H1 (cell line): ENCODE measurements at regions not wholly inside any gene's neighbourhood (a gene's known extent, or its start where the extent isn't known, plus 50 kb on each side); places are given as distances from the start of the nearest gene placed in this dataset.

Experiments
- CTCF ChIA-PET: fragments of 300-600 bp; sonication (Branson Sonifier 250); formaldehyde crosslinking; loops from one replicate; lab custom pipeline; 2021; ENCODE audit not compliant: partially characterized antibody; lab: Charles Lee
- POLR2A ChIA-PET: fragments of 300-600 bp; sonication (Branson Sonifier 250); formaldehyde crosslinking; loops from one replicate; lab custom pipeline; 2021; ENCODE audit warnings: inconsistent platforms; ENCODE audit not compliant: partially characterized antibody; lab: Charles Lee
- DNase-seq, 2 experiments: peaks; one replicate each; pipeline versions ENCODE4 v3.0.0 to v3.0.0-alpha.2; 2010 to 2022; ENCODE audit warnings: low spot score in 2 of 2, low read depth in 1 of 2, mixed read lengths in 1 of 2
- FAIRE-seq: peaks from 2 replicates; lab custom pipeline; 2011; peaks lifted over from hg19 to GRCh38; lab: Jason Lieb, UNC
- H2AFZ ChIP-seq: 2 replicates; pipeline ENCODE4 v1.8.1; 2012; ENCODE audit warnings: low read length, inconsistent platforms
- H2AK5ac ChIP-seq: 2 replicates; pipeline ENCODE4 v1.6.1; 2013; ENCODE audit warnings: low read depth, low read length
- H2BK120ac ChIP-seq: replicated peaks from 2 replicates; pipeline ENCODE3; 2013; ENCODE audit warnings: low read depth, low read length, inconsistent platforms
- H2BK12ac ChIP-seq: 2 replicates; pipeline ENCODE4 v1.6.1; 2013; ENCODE audit warnings: low read depth, low read length
- H2BK15ac ChIP-seq: 2 replicates; pipeline ENCODE4 v1.6.1; 2013; ENCODE audit warnings: low read length
- H2BK20ac ChIP-seq: 2 replicates; pipeline ENCODE4 v1.6.1; 2013; ENCODE audit warnings: low read length
- H2BK5ac ChIP-seq: 2 replicates; pipeline ENCODE4 v1.6.1; 2013; ENCODE audit warnings: low read depth, low read length
- H3K14ac ChIP-seq: 2 replicates; pipeline ENCODE4 v1.6.1; 2013; ENCODE audit warnings: inconsistent platforms; ENCODE audit not compliant: insufficient read length
- H3K18ac ChIP-seq: 2 replicates; pipeline ENCODE4 v1.6.1; 2013; ENCODE audit warnings: low read length; ENCODE audit errors: extremely low read depth
- H3K23ac ChIP-seq: 2 replicates; pipeline ENCODE4 v1.6.1; 2013; ENCODE audit warnings: inconsistent platforms; ENCODE audit not compliant: insufficient read length
- H3K23me2 ChIP-seq: 2 replicates; pipeline ENCODE4 v1.6.1; 2013; ENCODE audit warnings: low read depth, low read length
- H3K27ac ChIP-seq: 2 replicates; pipeline ENCODE4 v1.6.1; 2011; ENCODE audit warnings: low read depth, low read length, inconsistent platforms
- H3K27me3 ChIP-seq, 4 experiments: replicated peaks in 1 of 4; 1 replicate in 1 of 4; 2 replicates in 3 of 4; pipeline versions ENCODE4 v1.6.1 to v1.8.1; 2011 to 2013; ENCODE audit warnings: low read length in 3 of 4, mild to moderate bottlenecking in 3 of 4, inconsistent platforms in 2 of 4, mixed read lengths in 2 of 4, moderate library complexity in 1 of 4; ENCODE audit not compliant: control insufficient read depth in 3 of 4, insufficient read depth in 3 of 4; ENCODE audit errors: extremely low read depth in 1 of 4
- H3K36me3 ChIP-seq, 4 experiments: 2 replicates each; pipeline versions ENCODE4 v1.6.1 to v1.8.1; 2011 to 2013; ENCODE audit warnings: mild to moderate bottlenecking in 4 of 4, low read length in 3 of 4, moderate library complexity in 2 of 4, control low read depth in 1 of 4, inconsistent platforms in 1 of 4; ENCODE audit not compliant: insufficient read depth in 4 of 4, control insufficient read depth in 2 of 4
- H3K4ac ChIP-seq: replicated peaks from 2 replicates; pipeline ENCODE3; 2013; ENCODE audit warnings: low read length, low read depth, mixed read lengths, inconsistent platforms; ENCODE audit not compliant: insufficient read length
- H3K4me1 ChIP-seq, 4 experiments: replicated peaks in 1 of 4; 1 replicate in 1 of 4; 2 replicates in 3 of 4; pipeline versions ENCODE4 v1.6.1 to v1.8.1; 2011 to 2013; ENCODE audit warnings: low read length in 3 of 4, inconsistent platforms in 2 of 4, mixed read lengths in 1 of 4; ENCODE audit not compliant: insufficient read depth in 4 of 4, control insufficient read depth in 3 of 4
- H3K4me2 ChIP-seq, 2 experiments: 2 replicates each; pipeline versions ENCODE4 v1.6.1 to v1.8.1; 2011 to 2013; ENCODE audit warnings: low read depth in 2 of 2, low read length in 2 of 2, control low read depth in 1 of 2, inconsistent platforms in 1 of 2, mild to moderate bottlenecking in 1 of 2; ENCODE audit not compliant: insufficient read depth in 1 of 2
- H3K4me3 ChIP-seq, 4 experiments: fragments of 200-600, 300-600 bp in 1 of 4; sonication (generic), shearing (Covaris generic), sonication (Bioruptor Twin) in 1 of 4; 2 replicates each; pipeline versions ENCODE4 v1.5.1 to v1.8.1; 2011 to 2016; ENCODE audit warnings: low read length in 4 of 4, low read depth in 3 of 4, control low read depth in 2 of 4, inconsistent platforms in 2 of 4, mild to moderate bottlenecking in 2 of 4, mixed read lengths in 1 of 4, moderate library complexity in 1 of 4; ENCODE audit not compliant: insufficient read depth in 2 of 4; ENCODE audit errors: extremely low read depth in 1 of 4
- H3K56ac ChIP-seq: replicated peaks from 2 replicates; pipeline ENCODE3; 2013; ENCODE audit warnings: low read depth, mild to moderate bottlenecking, mixed read lengths, low read length, inconsistent platforms; ENCODE audit not compliant: insufficient read length
- H3K79me1 ChIP-seq: 2 replicates; pipeline ENCODE4 v1.6.1; 2013; ENCODE audit warnings: low read depth, low read length, control low read depth
- H3K79me2 ChIP-seq, 2 experiments: 2 replicates each; pipeline versions ENCODE4 v1.6.1 to v1.8.1; 2012 to 2013; ENCODE audit warnings: low read length in 2 of 2, mild to moderate bottlenecking in 2 of 2, inconsistent platforms in 1 of 2; ENCODE audit not compliant: insufficient read depth in 2 of 2, control insufficient read depth in 1 of 2
- H3K9ac ChIP-seq, 4 experiments: replicated peaks in 1 of 4; 1 replicate in 1 of 4; 2 replicates in 3 of 4; pipeline versions ENCODE4 v1.6.1 to v1.8.1; 2011 to 2013; ENCODE audit warnings: low read depth in 3 of 4, low read length in 3 of 4, control low read depth in 2 of 4, mild to moderate bottlenecking in 2 of 4, moderate library complexity in 2 of 4, inconsistent platforms in 1 of 4; ENCODE audit errors: extremely low read depth in 1 of 4
- H3K9me3 ChIP-seq, 2 experiments: 2 replicates each; pipeline versions ENCODE4 v1.6.1 to v1.8.1; 2012 to 2013; ENCODE audit warnings: mild to moderate bottlenecking in 2 of 2, moderate library complexity in 2 of 2, control low read depth in 1 of 2, inconsistent platforms in 1 of 2, low read depth in 1 of 2, low read length in 1 of 2, mixed read lengths in 1 of 2; ENCODE audit not compliant: insufficient read depth in 2 of 2
- H4K20me1 ChIP-seq, 2 experiments: replicated peaks in 1 of 2; 2 replicates each; pipeline versions ENCODE3 to v1.8.1; 2011 to 2013; ENCODE audit warnings: inconsistent platforms in 2 of 2, low read length in 2 of 2, mild to moderate bottlenecking in 1 of 2; ENCODE audit not compliant: insufficient read depth in 2 of 2, control insufficient read depth in 1 of 2
- H4K5ac ChIP-seq: 2 replicates; pipeline ENCODE4 v1.6.1; 2013; ENCODE audit warnings: low read length, low read depth, mixed read lengths, inconsistent platforms; ENCODE audit not compliant: insufficient read length
- H4K8ac ChIP-seq: 2 replicates; pipeline ENCODE4 v1.8.0; 2013; ENCODE audit warnings: mild to moderate bottlenecking, moderate library complexity, low read length, inconsistent platforms; ENCODE audit not compliant: insufficient read depth; ENCODE audit errors: extremely low read depth
- H4K91ac ChIP-seq: replicated peaks from 2 replicates; pipeline ENCODE3; 2013; ENCODE audit warnings: low read length, mixed read lengths, inconsistent platforms; ENCODE audit not compliant: insufficient read length
- CREB1 ChIP-seq: IDR thresholded peaks from 2 replicates; pipeline ENCODE4 v1.6.1; 2012; ENCODE audit warnings: inconsistent platforms
- GTF2F1 ChIP-seq: IDR thresholded peaks from 2 replicates; pipeline ENCODE4 v1.6.1; 2012; ENCODE audit warnings: low read depth, low read length, improper control_type of control experiment, borderline replicate concordance
- HDAC2 ChIP-seq, 2 experiments: fragments of 300-600 bp in 1 of 2; sonication (generic) in 1 of 2; IDR thresholded peaks; 2 replicates each; pipeline ENCODE4 v1.6.1; 2011 to 2012; ENCODE audit warnings: low read depth in 2 of 2, low read length in 2 of 2, mild to moderate bottlenecking in 2 of 2, moderate library complexity in 2 of 2, borderline replicate concordance in 1 of 2, inconsistent platforms in 1 of 2
- KDM4A ChIP-seq: IDR thresholded peaks from one replicate; pipeline ENCODE4 v1.7.1; 2012; ENCODE audit warnings: low read depth, mild to moderate bottlenecking, moderate library complexity, low read length, inconsistent platforms; ENCODE audit not compliant: severe bottlenecking
- KDM5A ChIP-seq: fragments of 200-600 bp; IDR thresholded peaks from 2 replicates; pipeline ENCODE4 v1.7.1; 2012; ENCODE audit warnings: mild to moderate bottlenecking, low read length, inconsistent platforms, mixed read lengths
- NRF1 ChIP-seq: IDR thresholded peaks from 2 replicates; pipeline ENCODE4 v1.6.1; 2011; ENCODE audit warnings: mild to moderate bottlenecking, low read depth, low read length, improper control_type of control experiment
- PHF8 ChIP-seq: fragments of 200-600 bp; sonication (generic); conservative IDR thresholded peaks from 2 replicates; pipeline ENCODE4 v1.7.1; 2012; ENCODE audit warnings: low read depth, mild to moderate bottlenecking, inconsistent platforms, low read length, moderate library complexity
- RNF2 ChIP-seq: fragments of 200-900, 300-1000 bp; sonication (generic); IDR thresholded peaks from 2 replicates; pipeline ENCODE4 v1.7.1; 2016; ENCODE audit warnings: borderline replicate concordance, low read depth, mild to moderate bottlenecking, antibody characterized with exemption, low read length; ENCODE audit not compliant: poor library complexity, severe bottlenecking; ENCODE audit errors: missing control alignments
- RXRA ChIP-seq: IDR thresholded peaks from 2 replicates; pipeline ENCODE4 v1.6.1; 2011; ENCODE audit warnings: low read depth, mild to moderate bottlenecking, low read length, moderate library complexity; ENCODE audit not compliant: insufficient read depth
- SIN3A ChIP-seq, 2 experiments: IDR thresholded peaks in 1 of 2; conservative IDR thresholded peaks in 1 of 2; 2 replicates each; pipeline ENCODE4 v1.6.1; 2011 to 2012; ENCODE audit warnings: low read length in 2 of 2, improper control_type of control experiment in 1 of 2, low read depth in 1 of 2, mild to moderate bottlenecking in 1 of 2
- SP2 ChIP-seq: IDR thresholded peaks from 2 replicates; pipeline ENCODE4 v1.6.1; 2012; ENCODE audit warnings: mild to moderate bottlenecking, low read length, inconsistent platforms
- SRF ChIP-seq: IDR thresholded peaks from 2 replicates; pipeline ENCODE4 v1.6.1; 2011; ENCODE audit warnings: mild to moderate bottlenecking, low read depth, low read length, moderate library complexity
- TEAD4 ChIP-seq: IDR thresholded peaks from 2 replicates; pipeline ENCODE4 v1.6.1; 2012; ENCODE audit warnings: low read depth, low read length, inconsistent platforms, mixed read lengths
- USF2 ChIP-seq: IDR thresholded peaks from 2 replicates; pipeline ENCODE4 v1.6.1; 2011; ENCODE audit warnings: low read length, improper control_type of control experiment
- WGBS, 2 experiments: shearing (Covaris generic) in 1 of 2; methylation state at CpG; one replicate each; pipeline versions ENCODE4 v1.1.6 to v1.1.7; 2013 to 2015; ENCODE audit warnings: low lambda C conversion rate in 2 of 2, mixed read lengths in 2 of 2, inconsistent platforms in 1 of 2, low coverage in 1 of 2, missing lambda C conversion rate in 1 of 2; ENCODE audit not compliant: insufficient replicate concordance in 2 of 2, insufficient coverage in 1 of 2, insufficient read length in 1 of 2; ENCODE audit errors: extremely low coverage in 1 of 2, missing lambda C conversion rate in 1 of 2; 5-methylcytosine and 5-hydroxymethylcytosine counted together

DNA sequence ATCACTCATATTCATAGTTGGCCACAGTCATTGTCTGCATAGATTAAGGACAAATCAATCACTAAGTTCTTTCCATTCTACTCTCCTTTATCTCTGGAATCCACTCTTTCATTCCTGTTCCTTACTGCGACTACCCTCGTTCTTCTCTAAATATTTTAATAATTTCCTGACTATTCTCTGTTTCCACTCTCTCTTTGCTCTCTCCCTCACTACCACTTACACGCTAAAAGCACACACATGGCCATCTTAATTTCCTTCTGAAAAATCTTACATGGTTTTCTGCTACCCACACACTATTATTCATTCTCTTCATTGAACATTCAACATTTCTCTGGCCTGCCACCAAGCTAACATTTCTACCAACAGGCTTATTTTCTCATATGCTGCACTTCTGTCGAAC, 279.6 kb upstream of the PLSCR5 start:
- POLR2A ChIA-PET: no interaction called here
- TF ChIP-seq RNF2 (no peak), SRF (no peak), USF2 (no peak), RXRA (no peak), SP2 (no peak), PHF8 (no peak), KDM4A (no peak), NRF1 (no peak), HDAC2 (IDR thresholded peaks at IDR 0.05; ENCODE audit: borderline replicate concordance in 1 of 2, low read depth in 2 of 2, low read length in 2 of 2) (no peak), CREB1 (no peak), TEAD4 (no peak), KDM5A (no peak), SIN3A (conservative IDR thresholded peaks at IDR 0.05 in 1 of 2, IDR thresholded peaks at IDR 0.05 in 1 of 2; ENCODE audit: low read depth in 1 of 2, low read length in 2 of 2) (no peak), GTF2F1 (no peak)

More for the DNA sequence above, 279.6 kb upstream of the PLSCR5 start:
- H2BK12ac ChIP-seq: no peak overlapping the region
- DNase-seq (no peak), FAIRE-seq (no peak)
- H3K9me3 ChIP-seq: no peaks in the 10 kb centered on the region
- no peaks in the 10 kb centered on the region for H3K4me1 ChIP-seq
- H2BK120ac ChIP-seq: no peak overlapping the region
- H3K14ac ChIP-seq: no peak overlapping the region
- H2BK5ac ChIP-seq: no peak overlapping the region
- H3K9ac ChIP-seq: no peak overlapping the region
- H2AFZ ChIP-seq: no peak overlapping the region
- H3K79me2 ChIP-seq: no peaks in the 10 kb centered on the region
- H3K4me3 ChIP-seq: no peak overlapping the region
- H3K18ac ChIP-seq: no peak overlapping the region
- H3K4ac ChIP-seq: no peak overlapping the region
- H4K91ac ChIP-seq: no peak overlapping the region
- 86% methylated on average over 4 of the region's 4 CpGs; no CpG with 5 or more reads in 1 of the 2 experiments for WGBS, 2 experiments
- CTCF ChIA-PET: no interaction called here
- H4K5ac ChIP-seq: no peak overlapping the region
- H3K27me3 ChIP-seq: no peaks in the 10 kb centered on the region
- no peak overlapping the region for H3K4me2 ChIP-seq
- H3K36me3 ChIP-seq: no peaks in the 10 kb centered on the region
- H4K8ac ChIP-seq: no peak overlapping the region
- no peak overlapping the region for H3K27ac ChIP-seq
- H2BK20ac ChIP-seq: no peak overlapping the region
- H3K23me2 ChIP-seq: no peaks in the 10 kb centered on the region
- no peaks in the 10 kb centered on the region for H3K79me1 ChIP-seq
- H2AK5ac ChIP-seq: no peak overlapping the region
- H4K20me1 ChIP-seq: no peaks in the 10 kb centered on the region
- no peak overlapping the region for H3K23ac ChIP-seq
- no peak overlapping the region for H3K56ac ChIP-seq
- no peak overlapping the region for H2BK15ac ChIP-seq
